ENCODE measurements at regions not wholly inside any gene's neighbourhood (a gene's known extent, or its start where the extent isn't known, plus 50 kb on each side); places are given as distances from the start of the nearest gene placed in this dataset.

DNA sequence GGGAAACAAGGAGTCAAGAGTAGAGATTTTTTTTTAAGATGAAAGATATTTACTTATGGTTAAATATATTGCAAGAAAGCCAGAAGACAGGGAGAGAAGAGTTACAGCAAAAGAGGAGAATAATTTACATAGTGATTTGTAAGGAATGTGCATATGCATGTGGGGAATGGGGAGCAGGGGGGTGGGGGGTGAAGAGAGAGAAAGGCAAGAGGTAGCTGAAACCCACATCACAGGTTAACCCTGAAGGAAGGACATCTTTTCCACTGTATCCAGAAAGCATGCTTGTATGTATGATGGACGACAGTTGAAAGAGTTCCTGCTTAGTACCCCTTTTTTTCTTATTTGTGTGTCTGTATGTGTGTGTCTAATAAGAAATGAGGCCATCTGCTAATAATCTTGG is 371.9 kb downstream of the RAD51AP2 start:
- TF ChIP-seq POLR2A (IDR thresholded peaks at IDR 0.05; ENCODE audit: low read depth, low read length) = no peak
- no peak for TF ChIP-seq TAF1 (IDR thresholded peaks at IDR 0.05; ENCODE audit: borderline replicate concordance, low read depth, low read length)
- no peak for TF ChIP-seq POLR2AphosphoS5 (IDR thresholded peaks at IDR 0.05; ENCODE audit: low read depth, low read length)

All from GM12892 (cell line).